Suppressor macrophage treated with lipopolysaccharide for 1 hour (primary cell): ENCODE measurements at regions not wholly inside any gene's neighbourhood (a gene's known extent, or its start where the extent isn't known, plus 50 kb on each side); places are given as distances from the start of the nearest gene placed in this dataset.
"Not testable (repeated sequence)": the region's sequence is repeated elsewhere in the genome, so short reads cannot be mapped to it uniquely, and the experiment has no call there.

Experiments
- DNase-seq, 3 donors: peaks; one replicate each; pipeline ENCODE4 v3.0.0-alpha.2; 2020 to 2022

DNA sequence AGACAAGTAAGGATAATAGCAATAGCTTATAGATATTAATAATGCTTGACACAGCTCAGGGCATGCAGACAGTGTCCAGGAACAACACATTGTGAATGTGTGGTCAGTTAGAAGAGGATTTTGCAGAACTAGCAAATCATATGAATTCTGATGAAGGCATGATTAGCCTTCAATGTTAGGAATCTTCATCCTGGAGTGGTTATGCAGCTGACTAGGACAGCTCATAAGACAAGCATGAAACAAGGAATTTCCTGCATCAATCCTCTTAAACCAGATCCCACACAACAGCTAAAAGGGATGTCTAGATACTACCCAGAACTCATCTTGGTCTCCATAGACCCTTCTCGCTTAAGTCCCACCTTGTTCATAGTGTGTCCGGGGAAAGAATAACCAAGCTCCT, 499.0 kb upstream of the ATP11B start:
- DNase-seq, result no peak

DNA sequence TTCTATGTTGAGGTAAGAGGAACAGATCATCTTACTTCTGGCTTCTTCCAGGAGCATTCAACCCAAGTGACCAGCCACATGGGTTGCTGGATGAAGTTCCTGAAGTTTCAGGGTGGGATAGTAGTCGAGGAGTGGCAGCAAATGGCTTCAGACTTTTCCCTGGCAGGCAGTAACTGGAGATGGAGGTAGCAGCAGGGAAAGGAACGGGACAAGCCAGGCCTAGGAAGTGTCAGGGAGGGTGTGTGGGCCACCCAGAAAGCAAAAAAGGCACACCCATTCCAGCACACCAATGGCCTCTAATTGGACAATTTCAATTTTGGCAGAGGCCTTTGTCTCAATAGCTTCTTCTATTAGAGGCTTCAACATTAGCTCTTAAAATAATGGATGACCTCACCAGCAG, 498.6 kb upstream of the ATP11B start:
- DNase-seq, result no peak

DNA sequence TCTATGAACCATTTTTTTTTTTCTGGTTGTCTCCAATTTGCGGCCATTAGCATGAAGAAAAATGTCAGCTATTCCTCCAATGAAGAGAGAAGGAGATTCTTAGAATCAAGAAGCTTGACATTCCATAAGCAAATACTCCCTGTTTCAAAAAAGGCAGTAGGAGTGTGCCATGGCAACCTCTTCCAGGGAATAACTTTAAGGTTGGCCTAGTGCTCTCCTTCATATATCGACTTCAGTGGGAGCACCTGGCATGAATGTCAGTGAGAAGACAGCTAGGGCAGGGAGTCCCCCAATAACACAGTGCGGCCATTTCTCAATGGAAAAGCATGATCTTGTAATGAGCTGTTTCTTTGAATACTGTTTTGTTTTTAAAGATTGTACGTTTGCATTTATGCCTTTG, 493.0 kb upstream of the ATP11B start:
- no peak for DNase-seq

GRCh38 chr3:182303169-182303568, 490.1 kb upstream of the ATP11B start:
- no peak for DNase-seq

GRCh38 chr3:182305881-182306665, 487.2 kb upstream of the ATP11B start:
- no peak for DNase-seq

GRCh38 chr3:182308328-182308727, 485.0 kb upstream of the ATP11B start:
- no peak for DNase-seq

DNA sequence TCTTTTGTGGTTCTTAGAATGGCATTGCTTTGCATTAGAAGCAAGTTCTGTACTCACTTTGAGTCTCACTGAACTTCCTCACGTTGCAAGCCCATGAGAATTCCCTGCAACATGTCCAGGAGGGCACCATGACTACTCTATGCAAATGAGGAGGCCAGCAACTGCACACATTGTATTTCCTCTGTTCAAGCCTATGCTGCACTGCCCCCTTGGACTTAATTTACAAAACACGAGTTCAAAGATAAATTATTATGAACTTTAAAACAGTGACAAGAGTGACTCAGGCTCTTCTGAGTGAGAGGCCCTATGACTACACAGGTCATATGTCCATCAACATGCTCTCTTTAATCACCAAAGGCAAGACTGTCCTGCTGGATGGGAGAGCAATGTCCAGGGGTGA, 484.2 kb upstream of the ATP11B start:
- peak in 1 of 3 donors; percentile 1 for DNase-seq

- no peak for DNase-seq
These were observed 478.0 kb upstream of the ATP11B start for GRCh38 chr3:182315313-182315712.

DNA sequence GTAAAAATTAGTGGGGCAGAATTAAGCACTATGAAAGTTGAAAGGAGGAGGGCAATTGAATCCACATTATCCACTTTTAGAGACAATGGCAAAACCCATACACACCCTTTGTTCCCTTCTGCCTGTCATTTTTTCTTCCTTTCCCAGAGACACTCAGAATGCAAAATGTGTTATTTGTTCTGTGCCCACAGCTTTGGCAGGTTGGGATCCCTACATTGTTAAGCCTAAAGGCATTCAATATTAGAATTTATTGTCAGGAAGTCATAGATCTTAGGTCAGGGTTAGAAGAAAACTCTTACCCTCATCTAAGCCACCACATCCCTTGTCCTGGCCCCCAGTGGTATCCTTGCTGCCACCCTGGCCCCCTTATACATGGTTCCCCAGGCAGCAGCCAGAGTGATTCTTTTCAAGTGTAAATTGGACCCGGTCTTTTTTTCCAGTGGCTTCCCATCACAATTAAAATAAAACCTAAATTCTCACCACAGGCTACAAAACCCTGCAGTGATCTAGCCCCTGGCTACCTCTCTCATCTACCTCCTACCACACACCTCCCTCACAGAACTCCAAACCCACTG, 470.1 kb upstream of the ATP11B start:
- DNase-seq, result no peak

- no peak for DNase-seq
These were observed 469.4 kb upstream of the ATP11B start for GRCh38 chr3:182323898-182324297.

GRCh38 chr3:182325213-182325950, 467.9 kb upstream of the ATP11B start:
- DNase-seq, result no peak

DNA sequence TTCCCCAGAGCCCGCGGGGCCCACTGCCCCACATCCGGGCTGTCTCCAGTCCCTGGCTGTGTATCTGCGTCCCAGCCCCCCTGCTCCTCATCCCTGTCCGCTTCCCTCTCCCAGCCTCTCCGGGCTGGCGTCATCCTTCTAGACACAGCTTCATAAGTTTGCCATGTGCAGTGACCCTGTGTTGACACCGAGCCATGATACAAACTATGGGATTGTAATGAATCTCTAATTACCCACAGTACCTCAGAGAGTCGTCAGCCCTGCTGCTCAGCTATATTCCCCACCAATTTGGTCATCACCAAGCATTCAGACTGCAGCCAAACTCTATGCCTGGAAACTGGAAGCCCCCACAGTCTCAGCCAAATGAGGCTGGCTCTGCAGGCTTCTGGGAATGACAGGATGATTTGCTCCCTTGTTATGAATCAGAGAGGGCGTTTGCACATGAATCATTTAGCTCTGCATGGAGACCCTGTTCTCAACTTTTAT, 466.1 kb upstream of the ATP11B start:
- no peak for DNase-seq

GRCh38 chr3:182330646-182331045, 462.7 kb upstream of the ATP11B start:
- DNase-seq, result no peak

GRCh38 chr3:182331341-182331740, 462.0 kb upstream of the ATP11B start:
- no peak for DNase-seq

DNA sequence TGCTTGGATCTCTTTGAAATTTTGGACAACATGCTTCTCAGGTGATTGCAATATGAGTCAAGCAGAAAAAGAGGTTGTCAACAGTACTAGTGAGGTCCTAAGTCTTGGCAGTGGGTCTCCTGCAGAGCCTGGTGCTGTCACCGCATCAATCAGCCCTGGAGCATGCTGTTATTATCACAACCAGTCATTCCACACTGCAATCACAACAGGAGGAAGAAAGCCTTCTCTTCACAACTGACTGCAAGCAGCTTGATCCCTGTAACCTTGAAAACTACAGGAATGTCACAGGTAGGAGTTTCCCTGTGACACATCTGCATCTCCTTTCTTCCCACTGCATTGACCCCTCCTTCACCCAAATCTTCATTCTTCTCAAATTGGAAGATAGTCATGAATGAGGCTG, 451.1 kb upstream of the ATP11B start:
- DNase-seq, result no peak

DNA sequence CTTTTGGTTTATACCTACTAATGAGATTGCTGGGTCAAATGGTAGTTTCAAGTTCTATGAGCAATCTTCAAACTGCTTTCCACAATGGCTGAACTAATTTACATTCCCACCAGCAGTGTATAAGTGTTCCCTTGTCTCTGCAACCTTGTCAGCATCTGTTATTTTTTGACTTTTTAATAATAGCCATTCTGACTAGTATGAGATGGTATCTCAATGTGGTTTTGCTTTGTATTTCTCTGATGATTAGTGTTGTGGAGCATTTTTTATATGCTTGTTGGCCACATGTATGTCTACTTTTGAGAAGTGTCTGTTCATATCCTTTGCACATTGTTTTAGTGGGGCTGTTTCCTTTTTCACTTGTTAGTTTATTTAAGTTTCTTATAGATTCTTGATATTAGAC, 449.3 kb upstream of the ATP11B start:
- DNase-seq, result not testable (repeated sequence)

GRCh38 chr3:182349051-182349450, 444.3 kb upstream of the ATP11B start:
- DNase-seq, result no peak

- no peak for DNase-seq
These were observed 443.3 kb upstream of the ATP11B start for GRCh38 chr3:182349951-182350517.

GRCh38 chr3:182357928-182358327, 435.4 kb upstream of the ATP11B start:
- DNase-seq, result no peak

DNA sequence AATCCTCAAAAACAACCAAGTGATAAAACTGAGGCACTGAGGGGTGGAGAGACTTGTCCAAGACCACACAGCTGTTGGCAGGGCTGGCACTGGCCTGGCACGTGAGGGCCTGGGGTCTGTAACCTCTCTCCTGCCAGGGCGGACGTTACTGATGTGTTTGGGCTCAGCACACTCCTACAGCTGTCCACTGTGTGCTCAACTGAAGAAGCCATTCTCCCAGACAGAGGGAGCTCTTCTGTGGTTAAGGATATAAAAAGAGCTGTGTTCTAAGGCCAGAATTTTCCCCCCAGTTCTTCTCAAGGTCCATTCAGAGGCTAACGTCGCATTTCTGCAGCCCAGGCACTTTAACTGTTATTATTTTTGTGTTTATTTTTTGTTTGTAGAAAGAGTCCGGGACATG, 429.0 kb upstream of the ATP11B start:
- no peak for DNase-seq

DNA sequence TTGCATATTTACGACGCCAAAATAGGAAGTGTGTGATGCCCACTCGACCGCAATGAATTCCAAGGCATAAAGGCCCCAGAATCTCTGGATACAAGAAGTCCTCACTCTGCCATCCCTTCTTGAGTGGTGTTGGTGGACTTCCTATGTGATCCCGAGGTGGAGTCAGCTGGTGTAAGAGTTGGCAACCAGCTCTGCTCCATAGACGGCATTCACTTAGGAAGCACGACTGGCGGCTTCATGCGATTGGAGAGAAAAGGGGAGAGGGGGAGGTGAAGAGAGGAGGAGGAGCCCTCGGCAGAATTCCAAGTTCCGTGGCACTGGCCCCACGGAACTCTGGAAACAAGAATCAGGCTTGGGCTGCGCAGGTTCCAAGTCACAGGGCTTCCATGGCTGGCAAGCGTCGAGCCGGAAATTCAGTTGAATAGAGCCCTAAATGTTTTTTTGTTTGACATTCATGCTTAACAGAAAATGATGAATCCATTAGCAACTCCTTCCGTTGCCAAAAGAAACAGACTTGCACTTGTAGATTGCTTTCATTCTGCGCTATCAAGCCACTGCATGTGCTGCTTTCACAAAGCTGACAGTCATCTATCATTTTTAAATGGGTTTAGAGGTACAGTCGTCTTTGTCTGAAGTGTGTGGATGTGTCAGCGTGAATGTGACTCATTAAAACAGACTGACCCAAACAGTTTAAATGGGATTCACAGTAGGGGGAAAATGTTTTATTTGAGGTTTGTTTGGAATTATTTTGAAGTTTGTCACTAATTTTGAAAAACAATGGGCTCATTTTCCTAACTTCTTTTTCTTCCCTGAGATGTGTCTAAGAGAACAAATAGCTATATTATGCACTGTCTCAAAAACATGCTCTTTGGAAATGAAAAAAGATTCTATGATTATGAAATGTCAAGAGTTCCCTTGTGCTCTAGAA, 428.3 kb upstream of the ATP11B start:
- no peak for DNase-seq

GRCh38 chr3:182366746-182367145, 426.6 kb upstream of the ATP11B start:
- DNase-seq, result no peak
